HL-60 (cell line): ENCODE measurements at regions not wholly inside any gene's neighbourhood (a gene's known extent, or its start where the extent isn't known, plus 50 kb on each side); places are given as distances from the start of the nearest gene placed in this dataset.

Source experiments
- DNase-seq, 2 experiments: peaks; one replicate each; pipeline ENCODE4 v3.0.0-alpha.2; 2010 to 2020; ENCODE audit warnings: low read depth in 1 of 2, low spot score in 1 of 2
- H3K27ac ChIP-seq: fragments of 250-450 bp; sonication (Bioruptor Pico); replicated peaks from 2 replicates; pipeline ENCODE4 v1.5.1; 2020; ENCODE audit warnings: mild to moderate bottlenecking, moderate library complexity
- H3K27me3 ChIP-seq: fragments of 250-450 bp; sonication (Bioruptor Pico); 2 replicates; pipeline ENCODE4 v1.5.1; 2021; ENCODE audit warnings: mild to moderate bottlenecking, moderate library complexity; ENCODE audit not compliant: insufficient read depth, poor library complexity, severe bottlenecking
- H3K4me3 ChIP-seq: replicated peaks from 2 replicates; pipeline ENCODE4 v1.5.1; 2011; ENCODE audit warnings: mild to moderate bottlenecking, control low read depth, low read length; ENCODE audit not compliant: insufficient read depth
- CTCF ChIP-seq: IDR thresholded peaks from one replicate; pipeline ENCODE4 v1.5.1; 2011; ENCODE audit warnings: low read length, control low read depth, inconsistent platforms; ENCODE audit not compliant: insufficient read depth
- GABPA ChIP-seq: IDR thresholded peaks from 2 replicates; pipeline ENCODE4 v1.6.1; 2012; ENCODE audit warnings: low read depth
- POLR2AphosphoS5 ChIP-seq: IDR thresholded peaks from 2 replicates; pipeline ENCODE4 v1.6.1; 2012; ENCODE audit warnings: low read depth
- REST ChIP-seq: IDR thresholded peaks from 2 replicates; pipeline ENCODE4 v1.6.1; 2012; ENCODE audit warnings: low read depth; ENCODE audit not compliant: insufficient replicate concordance
- SPI1 ChIP-seq: IDR thresholded peaks from 2 replicates; pipeline ENCODE4 v1.6.1; 2012; ENCODE audit warnings: low read depth, mild to moderate bottlenecking, borderline replicate concordance

GRCh38 chr10:128382225-128382624 is 256.0 kb upstream of the MKI67 start:
- TF ChIP-seq GABPA (no peak), SPI1 (no peak), REST (no peak), POLR2AphosphoS5 (no peak), CTCF (no peak)
- no peak for DNase-seq

GRCh38 chr10:128384831-128385230 is 258.6 kb upstream of the MKI67 start:
- Histone ChIP-seq H3K27me3 (no peaks in the 10 kb centered on the region), H3K27ac (no peak overlapping the region), H3K4me3 (no peak overlapping the region)
- DNase-seq: no peak
- TF ChIP-seq POLR2AphosphoS5 (no peak), SPI1 (no peak), REST (no peak), GABPA (no peak), CTCF (no peak)

More at GRCh38 chr10:128382225-128382624, 256.0 kb upstream of the MKI67 start:
- Histone ChIP-seq H3K27ac (no peak overlapping the region), H3K27me3 (no peaks in the 10 kb centered on the region), H3K4me3 (no peak overlapping the region)

- H3K27ac ChIP-seq: no peak overlapping the region
- no peak overlapping the region for H3K4me3 ChIP-seq
- no peaks in the 10 kb centered on the region for H3K27me3 ChIP-seq
- TF ChIP-seq POLR2AphosphoS5 (no peak), GABPA (no peak), SPI1 (no peak), CTCF (no peak), REST (no peak)
- no peak for DNase-seq
These were observed 260.0 kb upstream of the MKI67 start for GRCh38 chr10:128386231-128386630.
